SU-DHL-6 (cell line): ENCODE measurements at regions not wholly inside any gene's neighbourhood (a gene's known extent, or its start where the extent isn't known, plus 50 kb on each side); places are given as distances from the start of the nearest gene placed in this dataset.

Experiments used
- H2AFZ ChIP-seq: fragments of 200-600 bp; sonication (generic); 2 replicates; pipeline ENCODE4 v1.6.1; 2014; ENCODE audit warnings: low read depth, mild to moderate bottlenecking, moderate library complexity, mixed read lengths, antibody characterized with exemption, low read length; ENCODE audit not compliant: severe bottlenecking
- H3F3A ChIP-seq: fragments of 200-600 bp; shearing (Covaris generic); 2 replicates; pipeline ENCODE4 v1.6.0; 2016; ENCODE audit warnings: antibody characterized with exemption, mild to moderate bottlenecking; ENCODE audit not compliant: insufficient read depth
- H3K27ac ChIP-seq: fragments of 200-600 bp; sonication (generic); 2 replicates; pipeline ENCODE4 v1.5.1; 2016; ENCODE audit warnings: low read depth, mild to moderate bottlenecking, low read length, moderate library complexity, mixed read lengths
- H3K27me3 ChIP-seq: fragments of 200-600 bp; sonication (generic), shearing (Covaris generic); 2 replicates; pipeline ENCODE4 v1.6.0; 2014; ENCODE audit warnings: mild to moderate bottlenecking, low read length
- H3K36me3 ChIP-seq: fragments of 200-600 bp; sonication (generic); 2 replicates; pipeline ENCODE4 v1.6.1; 2014; ENCODE audit warnings: mild to moderate bottlenecking, low read length, mixed read lengths
- H3K4me2 ChIP-seq: fragments of 300-600, 200-600 bp; shearing (Covaris generic), sonication (generic); 2 replicates; pipeline ENCODE4 v1.6.0; 2014; ENCODE audit warnings: low read length, low read depth, mild to moderate bottlenecking; ENCODE audit not compliant: poor library complexity, severe bottlenecking
- H3K4me3 ChIP-seq: fragments of 200-600 bp; sonication (generic); 2 replicates; pipeline ENCODE4 v1.5.1; 2014; ENCODE audit warnings: antibody characterized with exemption, low read length, mild to moderate bottlenecking, mixed read lengths; ENCODE audit not compliant: insufficient read depth, poor library complexity, severe bottlenecking
- H3K79me2 ChIP-seq: fragments of 200-600 bp; sonication (generic); 2 replicates; pipeline ENCODE4 v1.6.1; 2014; ENCODE audit warnings: mild to moderate bottlenecking, low read length, moderate library complexity; ENCODE audit not compliant: insufficient read depth
- H3K9ac ChIP-seq: fragments of 200-600 bp; sonication (generic); 2 replicates; pipeline ENCODE4 v1.7.0; 2014; ENCODE audit warnings: mild to moderate bottlenecking, low read length
- H3K9me2 ChIP-seq: fragments of 200-600 bp; sonication (generic); replicated peaks from 2 replicates; pipeline ENCODE4 v1.6.1; 2014; ENCODE audit warnings: low read length; ENCODE audit not compliant: insufficient read depth
- H3K9me3 ChIP-seq: fragments of 200-600 bp; sonication (generic); 2 replicates; pipeline ENCODE4 v1.6.1; 2014; ENCODE audit warnings: low read length, mixed read lengths; ENCODE audit not compliant: insufficient read depth
- H4K20me1 ChIP-seq: fragments of 200-600 bp; sonication (generic); 2 replicates; pipeline ENCODE4 v1.6.1; 2014; ENCODE audit warnings: low read depth, mild to moderate bottlenecking, antibody characterized with exemption, low read length, moderate library complexity, mixed read lengths
- EZH2phosphoT487 ChIP-seq: fragments of 200-600 bp; sonication (generic), shearing (Covaris generic); conservative IDR thresholded peaks from 2 replicates; pipeline ENCODE4 v1.6.1; 2018; ENCODE audit warnings: mild to moderate bottlenecking, antibody characterized with exemption, low read length, moderate library complexity, mixed read lengths
- TF ChIP-seq, protein P1 (sequence below): fragments of 200-600 bp; sonication (generic); IDR thresholded peaks from one replicate; pipeline ENCODE4 v1.5.1; 2017; ENCODE audit warnings: antibody characterized with exemption, mild to moderate bottlenecking, low read length, moderate library complexity; ENCODE audit not compliant: insufficient read depth, poor library complexity, severe bottlenecking

DNA sequence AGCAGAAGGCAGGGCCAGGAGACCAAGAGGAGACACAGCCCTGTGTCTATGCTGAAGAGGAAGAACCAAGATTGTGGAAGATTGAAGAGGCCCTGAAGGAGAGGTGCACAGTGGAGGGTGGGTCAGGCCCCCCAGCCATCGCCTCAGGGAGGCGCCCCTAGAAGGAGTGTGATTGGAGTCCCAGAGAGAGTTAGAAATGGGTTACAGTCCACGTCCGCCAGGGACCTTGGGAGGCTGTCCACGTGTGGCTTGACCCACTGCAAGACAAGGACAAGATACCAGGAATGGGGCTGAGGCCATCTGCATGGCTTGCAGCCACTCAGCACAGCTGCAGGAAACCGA is 375.1 kb downstream of the NPHP4 start:
- Histone ChIP-seq H4K20me1 (no peaks in the 10 kb centered on the region), H3K27ac (no peak overlapping the region), H3K9ac (no peak overlapping the region), H3K9me2 (no peaks in the 10 kb centered on the region), H3K4me3 (no peak overlapping the region), H3K79me2 (no peaks in the 10 kb centered on the region), H3K27me3 (no peaks in the 10 kb centered on the region), H3K9me3 (no peaks in the 10 kb centered on the region), H3K36me3 (no peaks in the 10 kb centered on the region), H2AFZ (no peak overlapping the region), H3K4me2 (no peak overlapping the region), H3F3A (no peaks in the 10 kb centered on the region)
- TF ChIP-seq, protein P1, sequence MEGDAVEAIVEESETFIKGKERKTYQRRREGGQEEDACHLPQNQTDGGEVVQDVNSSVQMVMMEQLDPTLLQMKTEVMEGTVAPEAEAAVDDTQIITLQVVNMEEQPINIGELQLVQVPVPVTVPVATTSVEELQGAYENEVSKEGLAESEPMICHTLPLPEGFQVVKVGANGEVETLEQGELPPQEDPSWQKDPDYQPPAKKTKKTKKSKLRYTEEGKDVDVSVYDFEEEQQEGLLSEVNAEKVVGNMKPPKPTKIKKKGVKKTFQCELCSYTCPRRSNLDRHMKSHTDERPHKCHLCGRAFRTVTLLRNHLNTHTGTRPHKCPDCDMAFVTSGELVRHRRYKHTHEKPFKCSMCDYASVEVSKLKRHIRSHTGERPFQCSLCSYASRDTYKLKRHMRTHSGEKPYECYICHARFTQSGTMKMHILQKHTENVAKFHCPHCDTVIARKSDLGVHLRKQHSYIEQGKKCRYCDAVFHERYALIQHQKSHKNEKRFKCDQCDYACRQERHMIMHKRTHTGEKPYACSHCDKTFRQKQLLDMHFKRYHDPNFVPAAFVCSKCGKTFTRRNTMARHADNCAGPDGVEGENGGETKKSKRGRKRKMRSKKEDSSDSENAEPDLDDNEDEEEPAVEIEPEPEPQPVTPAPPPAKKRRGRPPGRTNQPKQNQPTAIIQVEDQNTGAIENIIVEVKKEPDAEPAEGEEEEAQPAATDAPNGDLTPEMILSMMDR, result no peak
- no peak for TF ChIP-seq EZH2phosphoT487

DNA sequence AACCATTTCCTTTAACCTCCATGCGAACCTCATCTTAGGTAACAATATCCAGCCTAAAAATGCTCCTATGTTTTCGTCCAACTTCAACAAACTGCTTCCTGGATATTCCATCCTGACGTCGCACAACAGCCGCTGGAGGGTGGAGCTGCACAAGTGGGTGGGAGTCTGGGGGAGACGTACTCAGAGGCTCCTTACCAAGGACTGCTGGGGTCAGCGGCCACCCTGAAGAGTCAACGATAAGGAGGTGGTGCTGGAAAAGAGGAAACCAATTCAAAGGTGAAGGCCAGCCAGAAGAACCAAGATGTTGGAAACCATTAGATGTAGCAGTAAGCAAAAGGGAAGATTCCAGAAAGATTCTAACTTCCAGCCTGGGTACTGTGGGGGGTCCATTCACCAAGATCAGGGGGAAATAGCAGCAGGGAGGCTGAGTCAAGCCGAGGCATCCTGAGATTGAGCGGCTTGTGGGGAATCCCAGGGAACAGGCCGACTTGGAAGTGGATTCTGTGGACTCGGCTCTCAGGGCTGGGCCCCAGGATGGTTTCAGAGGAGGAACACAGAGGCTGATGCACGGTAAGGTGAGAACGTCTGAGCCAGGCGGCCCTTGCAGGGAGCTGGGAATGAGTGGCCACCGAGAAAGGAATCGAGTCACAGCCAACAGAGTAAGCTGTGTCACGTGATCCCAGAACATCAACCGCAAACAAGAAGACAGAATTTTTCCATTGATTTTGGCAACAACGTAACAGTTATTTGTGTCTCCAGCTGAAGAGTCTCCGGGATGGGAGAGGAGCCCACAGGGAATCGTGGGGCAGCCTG is 375.7 kb downstream of the NPHP4 start:
- Histone ChIP-seq H3F3A (no peaks in the 10 kb centered on the region), H3K9ac (no peak overlapping the region), H3K27me3 (no peaks in the 10 kb centered on the region), H3K4me3 (no peak overlapping the region), H3K4me2 (no peak overlapping the region), H4K20me1 (no peaks in the 10 kb centered on the region), H3K9me2 (no peaks in the 10 kb centered on the region), H2AFZ (no peak overlapping the region), H3K36me3 (no peaks in the 10 kb centered on the region), H3K79me2 (no peaks in the 10 kb centered on the region), H3K27ac (no peak overlapping the region), H3K9me3 (no peaks in the 10 kb centered on the region)
- TF ChIP-seq, protein P1, result no peak
- TF ChIP-seq EZH2phosphoT487, result no peak

DNA sequence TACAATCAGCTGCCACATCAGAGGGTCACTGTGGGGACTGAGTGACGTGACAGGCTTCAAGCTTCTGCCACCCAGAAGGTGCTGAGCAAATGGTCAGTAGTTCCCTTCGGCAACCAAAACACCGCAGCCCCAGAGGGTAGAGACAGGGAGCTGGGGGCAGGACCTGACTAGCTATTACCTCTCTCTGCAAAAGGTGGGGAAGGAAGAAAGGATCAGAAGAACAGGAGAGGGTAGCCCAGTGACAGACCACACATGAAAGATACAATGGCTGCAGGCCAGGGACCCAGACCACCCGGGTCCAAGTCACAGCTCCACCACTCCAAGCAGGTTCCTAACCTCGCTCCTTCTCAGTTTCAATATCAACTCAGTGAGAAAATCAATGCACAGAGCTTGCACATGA is 377.1 kb downstream of the NPHP4 start:
- no peaks in the 10 kb centered on the region for H3K27me3 ChIP-seq
- H2AFZ ChIP-seq, result no peak overlapping the region
- H3K79me2 ChIP-seq, result no peaks in the 10 kb centered on the region
- no peak for TF ChIP-seq EZH2phosphoT487
- TF ChIP-seq, protein P1, result no peak
- no peak overlapping the region for H3K27ac ChIP-seq
- H4K20me1 ChIP-seq, result no peaks in the 10 kb centered on the region
- H3K4me2 ChIP-seq, result no peak overlapping the region
- no peaks in the 10 kb centered on the region for H3F3A ChIP-seq
- no peak overlapping the region for H3K4me3 ChIP-seq
- no peaks in the 10 kb centered on the region for H3K9me3 ChIP-seq
- no peak overlapping the region for H3K9ac ChIP-seq
- H3K9me2 ChIP-seq, result no peaks in the 10 kb centered on the region
- no peaks in the 10 kb centered on the region for H3K36me3 ChIP-seq
